BLaER1 (cell line): ENCODE measurements at regions not wholly inside any gene's neighbourhood (a gene's known extent, or its start where the extent isn't known, plus 50 kb on each side); places are given as distances from the start of the nearest gene placed in this dataset.
"Not testable (repeated sequence)": the region's sequence is repeated elsewhere in the genome, so short reads cannot be mapped to it uniquely, and the experiment has no call there.

ENCODE experiments used
- H3K27ac ChIP-seq: shearing (Covaris generic); formaldehyde crosslinking; 2 replicates; pipeline ENCODE4 v1.8.1; 2022
- H3K27me3 ChIP-seq: shearing (Covaris generic); formaldehyde crosslinking; 2 replicates; pipeline ENCODE4 v1.8.1; 2022
- H3K36me3 ChIP-seq: shearing (Covaris generic); formaldehyde crosslinking; 2 replicates; pipeline ENCODE4 v1.8.1; 2022
- H3K4me1 ChIP-seq: shearing (Covaris generic); formaldehyde crosslinking; 2 replicates; pipeline ENCODE4 v1.8.1; 2022
- H3K4me2 ChIP-seq: shearing (Covaris generic); formaldehyde crosslinking; 2 replicates; pipeline ENCODE4 v1.8.1; 2022
- H3K4me3 ChIP-seq: shearing (Covaris generic); formaldehyde crosslinking; 2 replicates; pipeline ENCODE4 v1.8.1; 2022
- H3K9ac ChIP-seq: shearing (Covaris generic); formaldehyde crosslinking; 2 replicates; pipeline ENCODE4 v1.8.1; 2022
- H3K9me3 ChIP-seq: shearing (Covaris generic); formaldehyde crosslinking; 2 replicates; pipeline ENCODE4 v1.8.1; 2022
- H4K20me1 ChIP-seq: shearing (Covaris generic); formaldehyde crosslinking; 2 replicates; pipeline ENCODE4 v1.8.1; 2022
- Cebpa-rat ChIP-seq: shearing (Covaris generic); IDR thresholded peaks from 2 replicates; pipeline ENCODE4 v1.8.1; 2022

- H3K4me2 ChIP-seq: no peak overlapping the region
- no peak for TF ChIP-seq Cebpa-rat
- peaks cover 40% of the 10 kb centered on the region for H3K4me1 ChIP-seq
- H3K27me3 ChIP-seq: no peaks in the 10 kb centered on the region
- H3K4me3 ChIP-seq: no peak overlapping the region
- H3K9ac ChIP-seq: no peak overlapping the region
- H3K27ac ChIP-seq: no peak overlapping the region
- no peaks in the 10 kb centered on the region for H3K9me3 ChIP-seq
- no peaks in the 10 kb centered on the region for H3K36me3 ChIP-seq
- H4K20me1 ChIP-seq: no peaks in the 10 kb centered on the region
Observed at GRCh38 chr12:75685617-75686225, 174.3 kb upstream of the KRR1 start.

- Histone ChIP-seq H3K4me1 (peaks cover 32% of the 10 kb centered on the region), H3K9ac (no peak overlapping the region), H4K20me1 (no peaks in the 10 kb centered on the region), H3K4me3 (no peak overlapping the region), H3K36me3 (no peaks in the 10 kb centered on the region), H3K27ac (no peak overlapping the region), H3K4me2 (no peak overlapping the region), H3K9me3 (no peaks in the 10 kb centered on the region; the same call in 1 of the 2 replicates), H3K27me3 (no peaks in the 10 kb centered on the region)
- no peak for TF ChIP-seq Cebpa-rat
Observed at GRCh38 chr12:75684678-75685616, 173.5 kb upstream of the KRR1 start.

- Histone ChIP-seq H3K4me2 (0 out of 2 replicates have a peak overlapping the region, but pooled peaks have one; percentile 16), H3K4me1 (peaks cover 23% of the 10 kb centered on the region)
- H3K4me3 ChIP-seq, H3K36me3 ChIP-seq, H3K27ac ChIP-seq, H4K20me1 ChIP-seq, H3K27me3 ChIP-seq, H3K9me3 ChIP-seq, H3K9ac ChIP-seq: not testable (repeated sequence)
Observed at GRCh38 chr12:75683995-75684586, 172.7 kb upstream of the KRR1 start.

- peak overlapping the region; percentile 16 for H3K4me2 ChIP-seq
- no peak for TF ChIP-seq Cebpa-rat
- no peaks in the 10 kb centered on the region for H4K20me1 ChIP-seq
- H3K36me3 ChIP-seq: no peaks in the 10 kb centered on the region
- H3K27ac ChIP-seq: no peak overlapping the region
- peaks cover 18% of the 10 kb centered on the region for H3K4me1 ChIP-seq
- no peak overlapping the region for H3K4me3 ChIP-seq
- H3K27me3 ChIP-seq: no peaks in the 10 kb centered on the region
- H3K9me3 ChIP-seq: no peaks in the 10 kb centered on the region; the same call in 1 of the 2 replicates
- no peak overlapping the region for H3K9ac ChIP-seq
Observed at GRCh38 chr12:75683220-75683619, 171.8 kb upstream of the KRR1 start.

- Histone ChIP-seq H3K4me1 (peaks cover 5% of the 10 kb centered on the region), H3K4me2 (no peak overlapping the region), H3K36me3 (no peaks in the 10 kb centered on the region), H3K27me3 (no peaks in the 10 kb centered on the region), H3K9me3 (no peaks in the 10 kb centered on the region; the same call in 1 of the 2 replicates), H3K9ac (no peak overlapping the region), H4K20me1 (no peaks in the 10 kb centered on the region), H3K27ac (no peak overlapping the region), H3K4me3 (no peak overlapping the region)
- TF ChIP-seq Cebpa-rat: no peak
Observed at GRCh38 chr12:75677522-75677921, 166.1 kb upstream of the KRR1 start.

- H3K27me3 ChIP-seq: no peaks in the 10 kb centered on the region
- no peak for TF ChIP-seq Cebpa-rat
Observed at GRCh38 chr12:75674393-75674792, 163.0 kb upstream of the KRR1 start.

GRCh38 chr12:75672200-75672599 is 160.8 kb upstream of the KRR1 start:
- Histone ChIP-seq H3K9me3 (no peaks in the 10 kb centered on the region), H3K27ac (no peak overlapping the region), H3K4me1 (peaks cover 13% of the 10 kb centered on the region), H3K4me3 (no peak overlapping the region), H3K27me3 (no peaks in the 10 kb centered on the region), H4K20me1 (no peaks in the 10 kb centered on the region), H3K36me3 (no peaks in the 10 kb centered on the region), H3K9ac (no peak overlapping the region), H3K4me2 (peak overlapping the region; percentile 33)
- no peak for TF ChIP-seq Cebpa-rat

More at GRCh38 chr12:75674393-75674792, 163.0 kb upstream of the KRR1 start:
- no peak overlapping the region for H3K27ac ChIP-seq
- H3K4me3 ChIP-seq: no peak overlapping the region
- H3K9ac ChIP-seq: no peak overlapping the region
- no peaks in the 10 kb centered on the region for H3K9me3 ChIP-seq
- peaks cover 13% of the 10 kb centered on the region for H3K4me1 ChIP-seq
- no peaks in the 10 kb centered on the region for H4K20me1 ChIP-seq
- no peak overlapping the region for H3K4me2 ChIP-seq
- no peaks in the 10 kb centered on the region for H3K36me3 ChIP-seq

GRCh38 chr12:75670216-75670615 is 158.8 kb upstream of the KRR1 start:
- no peaks in the 10 kb centered on the region for H3K9me3 ChIP-seq
- no peak overlapping the region for H3K27ac ChIP-seq
- no peaks in the 10 kb centered on the region for H4K20me1 ChIP-seq
- no peaks in the 10 kb centered on the region for H3K27me3 ChIP-seq
- peaks cover 13% of the 10 kb centered on the region for H3K4me1 ChIP-seq
- no peak overlapping the region for H3K4me2 ChIP-seq
- no peak overlapping the region for H3K9ac ChIP-seq
- no peaks in the 10 kb centered on the region for H3K36me3 ChIP-seq
- TF ChIP-seq Cebpa-rat: no peak
- no peak overlapping the region for H3K4me3 ChIP-seq

- peaks cover 5% of the 10 kb centered on the region for H3K4me1 ChIP-seq
- H3K4me2 ChIP-seq: no peak overlapping the region
- no peaks in the 10 kb centered on the region for H3K9me3 ChIP-seq
- TF ChIP-seq Cebpa-rat: no peak
- no peaks in the 10 kb centered on the region for H3K27me3 ChIP-seq
- no peak overlapping the region for H3K9ac ChIP-seq
- H4K20me1 ChIP-seq: no peaks in the 10 kb centered on the region
- no peak overlapping the region for H3K4me3 ChIP-seq
- H3K36me3 ChIP-seq: no peaks in the 10 kb centered on the region
- H3K27ac ChIP-seq: no peak overlapping the region
Observed at GRCh38 chr12:75666939-75667334, 155.5 kb upstream of the KRR1 start.
